ENCODE measurements at regions not wholly inside any gene's neighbourhood (a gene's known extent, or its start where the extent isn't known, plus 50 kb on each side); places are given as distances from the start of the nearest gene placed in this dataset.
A peak's percentile ranks its signal among the peaks of the same experiment; 100 is the strongest.

GRCh38 chr20:34163307-34163706 lies 51.3 kb upstream of the EIF2S2 start:
- Histone ChIP-seq H3K79me2 (ENCODE audit: control insufficient read depth, insufficient read depth, low read length, unreplicated experiment) (no peaks in the 10 kb centered on the region), H3K27me3 (ENCODE audit: insufficient read depth, low read length) (no peaks in the 10 kb centered on the region), H3K36me3 (ENCODE audit: insufficient read depth, low read length) (no peaks in the 10 kb centered on the region), H3K27ac (ENCODE audit: low read depth, low read length) (no peak overlapping the region), H3K4me1 (ENCODE audit: control insufficient read depth, insufficient read depth, low read length, unreplicated experiment) (no peaks in the 10 kb centered on the region), H3K4me3 (ENCODE audit: low read depth, low read length) (no peak overlapping the region), H2AFZ (ENCODE audit: low read length, unreplicated experiment) (no peak overlapping the region)

DNA sequence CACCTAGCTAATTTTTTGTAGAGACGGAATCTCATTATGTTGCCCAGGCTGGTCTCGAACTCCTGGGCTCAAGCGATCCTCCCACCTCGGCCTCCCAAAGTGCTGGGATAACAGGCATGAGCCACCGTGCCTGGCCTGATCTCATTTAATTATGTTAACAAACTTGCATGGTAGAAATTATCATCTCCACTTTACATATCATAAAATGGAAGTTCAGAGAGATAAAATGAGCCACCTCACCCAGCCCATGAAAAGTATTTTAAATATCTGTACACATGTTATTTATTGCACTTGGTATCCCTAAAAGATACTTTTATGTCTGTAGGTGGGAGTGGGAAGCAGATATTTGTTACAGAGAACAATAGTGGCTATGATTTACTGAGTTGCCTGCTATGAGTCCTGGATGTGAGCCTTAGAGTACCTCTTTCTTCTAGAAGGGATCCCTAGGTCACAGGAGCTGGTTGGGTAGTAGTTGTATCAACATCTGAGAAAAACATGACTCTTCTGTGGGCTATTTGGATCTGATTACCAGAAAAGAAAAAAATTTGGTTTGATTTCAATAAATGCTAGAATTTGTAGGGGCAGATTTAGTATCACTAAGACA lies 52.4 kb upstream of the EIF2S2 start:
- peak overlapping the region; percentile 5 for H2AFZ ChIP-seq (ENCODE audit: low read length, unreplicated experiment)
- H3K4me3 ChIP-seq (ENCODE audit: low read depth, low read length): no peak overlapping the region

GRCh38 chr20:34165018-34165619 lies 53.1 kb upstream of the EIF2S2 start:
- Histone ChIP-seq H2AFZ (ENCODE audit: low read length, unreplicated experiment) (peak overlapping the region; percentile 5), H3K4me3 (ENCODE audit: low read depth, low read length) (no peak overlapping the region), H3K4me1 (ENCODE audit: control insufficient read depth, insufficient read depth, low read length, unreplicated experiment) (no peaks in the 10 kb centered on the region), H3K27ac (ENCODE audit: low read depth, low read length) (no peak overlapping the region), H3K79me2 (ENCODE audit: control insufficient read depth, insufficient read depth, low read length, unreplicated experiment) (no peaks in the 10 kb centered on the region), H3K36me3 (ENCODE audit: insufficient read depth, low read length) (no peaks in the 10 kb centered on the region), H3K27me3 (ENCODE audit: insufficient read depth, low read length) (no peaks in the 10 kb centered on the region)

More for the DNA sequence above, 52.4 kb upstream of the EIF2S2 start:
- H3K27ac ChIP-seq (ENCODE audit: low read depth, low read length): no peak overlapping the region
- no peaks in the 10 kb centered on the region for H3K79me2 ChIP-seq (ENCODE audit: control insufficient read depth, insufficient read depth, low read length, unreplicated experiment)
- H3K36me3 ChIP-seq (ENCODE audit: insufficient read depth, low read length): no peaks in the 10 kb centered on the region
- H3K4me1 ChIP-seq (ENCODE audit: control insufficient read depth, insufficient read depth, low read length, unreplicated experiment): no peaks in the 10 kb centered on the region
- no peaks in the 10 kb centered on the region for H3K27me3 ChIP-seq (ENCODE audit: insufficient read depth, low read length)

DNA sequence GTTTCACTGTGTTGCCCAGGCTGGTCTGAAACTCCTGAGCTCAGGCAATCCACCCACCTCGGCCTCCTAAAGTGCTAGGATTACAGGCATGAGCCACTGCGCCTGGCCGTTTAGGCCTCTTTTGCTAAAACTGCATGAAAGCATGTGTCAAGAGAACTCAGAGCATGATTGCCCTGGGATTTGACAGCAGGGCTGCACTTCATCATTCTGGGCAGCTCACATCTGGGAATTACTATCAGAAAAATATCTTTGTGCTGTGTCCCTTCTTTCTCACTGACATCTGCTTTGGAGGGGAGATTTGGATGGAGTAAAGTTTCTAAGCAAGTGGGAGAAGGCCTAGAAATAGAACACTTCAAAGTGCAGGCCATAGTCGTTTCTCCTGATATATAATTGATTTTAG lies 59.6 kb upstream of the EIF2S2 start:
- no peaks in the 10 kb centered on the region for H3K36me3 ChIP-seq (ENCODE audit: insufficient read depth, low read length)
- H3K27ac ChIP-seq (ENCODE audit: low read depth, low read length): no peak overlapping the region

GRCh38 chr20:34172926-34173325 lies 60.9 kb upstream of the EIF2S2 start:
- Histone ChIP-seq H3K4me3 (ENCODE audit: low read depth, low read length) (no peak overlapping the region), H3K79me2 (ENCODE audit: control insufficient read depth, insufficient read depth, low read length, unreplicated experiment) (no peaks in the 10 kb centered on the region), H3K36me3 (ENCODE audit: insufficient read depth, low read length) (no peaks in the 10 kb centered on the region), H2AFZ (ENCODE audit: low read length, unreplicated experiment) (no peak overlapping the region), H3K27ac (ENCODE audit: low read depth, low read length) (no peak overlapping the region), H3K4me1 (ENCODE audit: control insufficient read depth, insufficient read depth, low read length, unreplicated experiment) (no peaks in the 10 kb centered on the region), H3K27me3 (ENCODE audit: insufficient read depth, low read length) (0 out of 2 replicates have a peak, but pooled peaks cover 4% of the 10 kb centered on the region)

More for the DNA sequence above, 59.6 kb upstream of the EIF2S2 start:
- Histone ChIP-seq H2AFZ (ENCODE audit: low read length, unreplicated experiment) (no peak overlapping the region), H3K79me2 (ENCODE audit: control insufficient read depth, insufficient read depth, low read length, unreplicated experiment) (no peaks in the 10 kb centered on the region), H3K27me3 (ENCODE audit: insufficient read depth, low read length) (0 out of 2 replicates have a peak, but pooled peaks cover 4% of the 10 kb centered on the region), H3K4me1 (ENCODE audit: control insufficient read depth, insufficient read depth, low read length, unreplicated experiment) (no peaks in the 10 kb centered on the region), H3K4me3 (ENCODE audit: low read depth, low read length) (no peak overlapping the region)

GRCh38 chr20:34175079-34175478 lies 63.0 kb upstream of the EIF2S2 start:
- Histone ChIP-seq H3K36me3 (ENCODE audit: insufficient read depth, low read length) (no peaks in the 10 kb centered on the region), H3K79me2 (ENCODE audit: control insufficient read depth, insufficient read depth, low read length, unreplicated experiment) (no peaks in the 10 kb centered on the region), H3K4me3 (ENCODE audit: low read depth, low read length) (no peak overlapping the region), H3K27me3 (ENCODE audit: insufficient read depth, low read length) (0 out of 2 replicates have a peak, but pooled peaks cover 4% of the 10 kb centered on the region), H2AFZ (ENCODE audit: low read length, unreplicated experiment) (no peak overlapping the region), H3K27ac (ENCODE audit: low read depth, low read length) (no peak overlapping the region), H3K4me1 (ENCODE audit: control insufficient read depth, insufficient read depth, low read length, unreplicated experiment) (no peaks in the 10 kb centered on the region)

DNA sequence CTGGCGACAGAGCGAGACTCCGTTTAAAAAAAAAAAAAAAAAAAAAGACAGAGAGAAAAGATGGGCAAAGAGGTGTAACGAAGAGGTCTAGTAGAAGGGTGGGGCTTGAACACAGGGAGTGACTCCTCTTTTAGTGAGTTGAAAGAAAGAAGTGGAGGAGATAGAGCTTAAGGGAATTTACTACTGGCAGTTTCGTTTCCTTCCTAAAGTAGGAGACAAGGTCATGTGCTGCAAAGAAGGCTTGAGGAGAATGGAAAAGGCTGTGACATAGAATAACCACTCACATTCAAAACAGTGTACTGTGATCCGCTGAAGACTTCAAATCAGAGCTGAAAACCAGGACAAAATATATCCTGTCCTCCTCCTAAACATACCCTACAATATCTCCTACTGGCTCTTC lies 63.8 kb upstream of the EIF2S2 start:
- no peak overlapping the region for H3K27ac ChIP-seq (ENCODE audit: low read depth, low read length)
- H3K4me3 ChIP-seq (ENCODE audit: low read depth, low read length): no peak overlapping the region
- no peaks in the 10 kb centered on the region for H3K36me3 ChIP-seq (ENCODE audit: insufficient read depth, low read length)
- H2AFZ ChIP-seq (ENCODE audit: low read length, unreplicated experiment): no peak overlapping the region
- H3K4me1 ChIP-seq (ENCODE audit: control insufficient read depth, insufficient read depth, low read length, unreplicated experiment): no peaks in the 10 kb centered on the region
- 0 out of 2 replicates have a peak, but pooled peaks cover 4% of the 10 kb centered on the region for H3K27me3 ChIP-seq (ENCODE audit: insufficient read depth, low read length)
- H3K79me2 ChIP-seq (ENCODE audit: control insufficient read depth, insufficient read depth, low read length, unreplicated experiment): no peaks in the 10 kb centered on the region

GRCh38 chr20:34177052-34177451 lies 64.2 kb upstream of the ASIP start:
- Histone ChIP-seq H3K4me1 (ENCODE audit: control insufficient read depth, insufficient read depth, low read length, unreplicated experiment) (no peaks in the 10 kb centered on the region), H3K4me3 (ENCODE audit: low read depth, low read length) (no peak overlapping the region), H2AFZ (ENCODE audit: low read length, unreplicated experiment) (no peak overlapping the region), H3K27me3 (ENCODE audit: insufficient read depth, low read length) (0 out of 2 replicates have a peak, but pooled peaks cover 4% of the 10 kb centered on the region), H3K27ac (ENCODE audit: low read depth, low read length) (no peak overlapping the region), H3K36me3 (ENCODE audit: insufficient read depth, low read length) (no peaks in the 10 kb centered on the region), H3K79me2 (ENCODE audit: control insufficient read depth, insufficient read depth, low read length, unreplicated experiment) (no peaks in the 10 kb centered on the region)

GRCh38 chr20:34179637-34180360 lies 61.4 kb upstream of the ASIP start:
- Histone ChIP-seq H3K27me3 (ENCODE audit: insufficient read depth, low read length) (peaks cover 10% of the 10 kb centered on the region; the same call in 1 of the 2 replicates), H3K27ac (ENCODE audit: low read depth, low read length) (no peak overlapping the region), H3K36me3 (ENCODE audit: insufficient read depth, low read length) (no peaks in the 10 kb centered on the region), H3K79me2 (ENCODE audit: control insufficient read depth, insufficient read depth, low read length, unreplicated experiment) (no peaks in the 10 kb centered on the region), H3K4me3 (ENCODE audit: low read depth, low read length) (no peak overlapping the region), H3K4me1 (ENCODE audit: control insufficient read depth, insufficient read depth, low read length, unreplicated experiment) (no peaks in the 10 kb centered on the region), H2AFZ (ENCODE audit: low read length, unreplicated experiment) (no peak overlapping the region)

- peaks cover 16% of the 10 kb centered on the region for H3K27me3 ChIP-seq (ENCODE audit: insufficient read depth, low read length)
- no peaks in the 10 kb centered on the region for H3K4me1 ChIP-seq (ENCODE audit: control insufficient read depth, insufficient read depth, low read length, unreplicated experiment)
- no peak overlapping the region for H3K4me3 ChIP-seq (ENCODE audit: low read depth, low read length)
- no peak overlapping the region for H3K27ac ChIP-seq (ENCODE audit: low read depth, low read length)
- H2AFZ ChIP-seq (ENCODE audit: low read length, unreplicated experiment): no peak overlapping the region
- H3K36me3 ChIP-seq (ENCODE audit: insufficient read depth, low read length): no peaks in the 10 kb centered on the region
- H3K79me2 ChIP-seq (ENCODE audit: control insufficient read depth, insufficient read depth, low read length, unreplicated experiment): no peaks in the 10 kb centered on the region
These were observed 60.6 kb upstream of the ASIP start for GRCh38 chr20:34180460-34181120.
